Bronchial epithelial cell (primary cell): ENCODE measurements at regions not wholly inside any gene's neighbourhood (a gene's known extent, or its start where the extent isn't known, plus 50 kb on each side); places are given as distances from the start of the nearest gene placed in this dataset.

Experiments
- DNase-seq: peaks from one replicate; pipeline ENCODE4 v3.0.0-alpha.2; 2010; ENCODE audit warnings: low read depth
- FAIRE-seq: peaks from 2 replicates; lab custom pipeline; 2011; peaks lifted over from hg19 to GRCh38; lab: Jason Lieb, UNC
- H3K27me3 ChIP-seq: 2 replicates; pipeline ENCODE4 v1.5.1; 2011; ENCODE audit warnings: low read length; ENCODE audit not compliant: control insufficient read depth, insufficient read depth
- H3K36me3 ChIP-seq: 2 replicates; pipeline ENCODE4 v1.5.1; 2011; ENCODE audit warnings: low read length; ENCODE audit not compliant: control insufficient read depth, insufficient read depth
- H3K4me3 ChIP-seq: 2 replicates; pipeline ENCODE4 v1.5.1; 2011; ENCODE audit warnings: mild to moderate bottlenecking, low read depth, low read length, control low read depth
- TF ChIP-seq, protein P1 (sequence below): IDR thresholded peaks from 2 replicates; pipeline ENCODE4 v1.5.1; 2011; ENCODE audit warnings: mild to moderate bottlenecking, moderate library complexity, low read length, control low read depth, inconsistent platforms; ENCODE audit not compliant: insufficient read depth, severe bottlenecking

DNA sequence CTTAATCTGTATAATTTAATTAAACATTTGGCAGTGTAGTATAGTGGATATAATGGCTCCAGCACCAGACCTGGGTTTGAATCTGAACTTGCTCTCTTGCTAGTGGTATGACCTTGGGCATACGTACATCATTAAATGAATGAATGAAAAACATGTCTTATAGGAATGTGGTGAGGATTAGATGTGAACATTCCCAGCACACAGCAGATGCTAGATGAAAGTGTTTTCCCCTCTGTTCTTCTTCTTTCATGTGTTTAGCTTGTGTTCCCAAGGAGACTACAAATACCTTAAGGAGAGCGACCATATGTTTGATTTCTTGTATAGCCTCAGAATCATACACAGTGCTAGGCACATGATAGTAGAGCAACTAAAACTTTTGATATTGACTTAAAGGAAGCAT lies 56.5 kb downstream of the CT47B1 start:
- no peaks in the 10 kb centered on the region for H3K27me3 ChIP-seq
- DNase-seq = no peak
- H3K36me3 ChIP-seq = no peaks in the 10 kb centered on the region
- TF ChIP-seq, protein P1, sequence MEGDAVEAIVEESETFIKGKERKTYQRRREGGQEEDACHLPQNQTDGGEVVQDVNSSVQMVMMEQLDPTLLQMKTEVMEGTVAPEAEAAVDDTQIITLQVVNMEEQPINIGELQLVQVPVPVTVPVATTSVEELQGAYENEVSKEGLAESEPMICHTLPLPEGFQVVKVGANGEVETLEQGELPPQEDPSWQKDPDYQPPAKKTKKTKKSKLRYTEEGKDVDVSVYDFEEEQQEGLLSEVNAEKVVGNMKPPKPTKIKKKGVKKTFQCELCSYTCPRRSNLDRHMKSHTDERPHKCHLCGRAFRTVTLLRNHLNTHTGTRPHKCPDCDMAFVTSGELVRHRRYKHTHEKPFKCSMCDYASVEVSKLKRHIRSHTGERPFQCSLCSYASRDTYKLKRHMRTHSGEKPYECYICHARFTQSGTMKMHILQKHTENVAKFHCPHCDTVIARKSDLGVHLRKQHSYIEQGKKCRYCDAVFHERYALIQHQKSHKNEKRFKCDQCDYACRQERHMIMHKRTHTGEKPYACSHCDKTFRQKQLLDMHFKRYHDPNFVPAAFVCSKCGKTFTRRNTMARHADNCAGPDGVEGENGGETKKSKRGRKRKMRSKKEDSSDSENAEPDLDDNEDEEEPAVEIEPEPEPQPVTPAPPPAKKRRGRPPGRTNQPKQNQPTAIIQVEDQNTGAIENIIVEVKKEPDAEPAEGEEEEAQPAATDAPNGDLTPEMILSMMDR = no peak
- FAIRE-seq = no peak
- H3K4me3 ChIP-seq = no peak overlapping the region

DNA sequence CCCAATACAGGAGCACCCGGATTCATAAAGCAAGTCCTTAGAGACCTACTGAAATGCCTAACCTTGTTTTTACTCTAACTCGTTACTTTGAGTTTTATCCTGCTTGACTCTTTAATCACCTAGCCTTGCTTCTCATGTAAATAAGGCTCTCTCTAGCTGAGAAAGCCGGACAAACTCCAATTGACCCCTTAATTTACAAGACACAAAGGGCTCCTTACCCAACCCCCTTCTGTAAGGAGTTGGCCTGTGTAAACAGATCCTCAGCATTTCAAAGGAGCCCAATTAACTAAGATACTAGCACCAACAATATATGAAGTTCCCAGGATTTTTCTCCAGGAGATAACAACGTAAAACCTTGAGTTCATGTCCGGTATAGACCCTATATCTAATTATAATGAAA lies 61.7 kb downstream of the CT47B1 start:
- DNase-seq (no peak), FAIRE-seq (no peak)
- Histone ChIP-seq H3K4me3 (no peak overlapping the region), H3K27me3 (no peaks in the 10 kb centered on the region), H3K36me3 (no peaks in the 10 kb centered on the region)
- TF ChIP-seq, protein P1 = no peak

DNA sequence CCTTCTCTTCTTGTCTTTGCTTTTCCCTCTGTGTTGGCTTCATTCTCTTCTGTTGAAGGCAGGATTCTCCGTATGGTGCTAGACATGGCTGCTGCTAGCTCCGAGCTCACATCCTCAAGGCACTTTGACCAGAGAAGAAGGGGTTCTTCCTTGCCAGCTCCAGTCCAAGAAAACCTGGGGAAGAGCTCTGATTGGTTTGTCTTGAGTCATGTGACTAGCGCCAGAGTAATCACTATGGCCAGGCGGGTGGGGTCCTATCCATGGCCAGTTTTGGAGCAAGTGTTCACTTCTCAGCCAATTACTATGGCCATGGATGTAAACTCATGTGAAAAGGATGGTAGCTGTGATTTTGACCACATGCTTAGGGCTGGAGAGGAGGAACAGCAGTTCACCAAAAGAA lies 74.2 kb downstream of the CT47B1 start:
- Histone ChIP-seq H3K36me3 (no peaks in the 10 kb centered on the region), H3K27me3 (no peaks in the 10 kb centered on the region), H3K4me3 (no peak overlapping the region)
- no peak for DNase-seq
- TF ChIP-seq, protein P1 = no peak
- FAIRE-seq = no peak

DNA sequence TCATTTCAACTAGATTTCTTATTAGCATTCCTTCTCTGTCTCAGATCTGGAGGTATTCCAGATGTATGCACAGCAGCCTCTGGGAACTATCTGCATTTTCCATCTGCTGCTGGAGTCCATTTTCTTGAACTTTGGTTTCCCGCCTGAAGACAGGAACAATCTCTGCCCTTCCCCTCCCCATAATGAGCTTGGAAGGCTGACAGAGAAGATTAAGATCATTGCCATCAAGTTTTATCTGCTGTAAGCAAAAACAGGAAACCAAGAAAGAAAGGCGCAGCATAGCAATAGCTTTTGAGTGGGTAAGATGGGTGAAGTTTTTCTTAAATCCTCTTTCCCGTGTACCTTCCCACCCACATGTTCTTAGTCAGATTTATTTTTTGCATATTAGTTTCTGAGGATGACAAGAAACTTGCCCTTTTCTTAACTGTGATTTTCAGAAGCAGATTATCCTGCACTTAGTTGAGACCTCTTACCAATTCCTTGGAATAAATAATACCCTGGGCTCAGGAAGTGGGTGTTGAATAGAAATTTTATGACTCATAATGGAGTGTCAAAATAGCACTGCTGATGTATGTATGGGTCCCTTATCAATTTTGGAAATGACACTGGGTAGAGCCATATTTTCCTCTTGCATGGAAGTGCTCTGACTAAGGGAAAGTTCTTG lies 78.3 kb downstream of the CT47B1 start:
- H3K4me3 ChIP-seq = no peak overlapping the region
- H3K27me3 ChIP-seq = no peaks in the 10 kb centered on the region
- DNase-seq (peak; percentile 21), FAIRE-seq (no peak)
- TF ChIP-seq, protein P1 = no peak
- no peaks in the 10 kb centered on the region for H3K36me3 ChIP-seq

DNA sequence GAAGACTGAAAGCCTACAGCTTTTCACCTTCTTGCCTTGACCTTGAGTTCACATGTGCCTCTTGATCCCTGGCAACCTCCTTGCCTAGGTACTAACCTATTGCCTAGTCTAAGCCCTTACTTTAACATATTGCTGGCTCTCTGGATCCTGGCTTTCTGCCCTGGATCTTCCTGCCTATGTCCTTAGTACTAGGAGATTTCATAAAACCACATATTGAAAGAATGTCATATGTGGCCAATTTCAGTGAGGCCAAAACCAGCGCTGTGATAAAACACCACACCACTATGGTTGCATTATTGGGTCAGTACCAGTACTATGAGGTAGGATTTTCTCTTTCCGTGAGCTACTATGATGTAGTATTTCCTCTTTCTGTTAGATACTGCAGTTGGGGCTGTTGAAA lies 80.4 kb downstream of the CT47B1 start:
- Histone ChIP-seq H3K4me3 (no peak overlapping the region), H3K27me3 (no peaks in the 10 kb centered on the region), H3K36me3 (no peaks in the 10 kb centered on the region)
- TF ChIP-seq, protein P1 = no peak
- FAIRE-seq (no peak), DNase-seq (no peak)

DNA sequence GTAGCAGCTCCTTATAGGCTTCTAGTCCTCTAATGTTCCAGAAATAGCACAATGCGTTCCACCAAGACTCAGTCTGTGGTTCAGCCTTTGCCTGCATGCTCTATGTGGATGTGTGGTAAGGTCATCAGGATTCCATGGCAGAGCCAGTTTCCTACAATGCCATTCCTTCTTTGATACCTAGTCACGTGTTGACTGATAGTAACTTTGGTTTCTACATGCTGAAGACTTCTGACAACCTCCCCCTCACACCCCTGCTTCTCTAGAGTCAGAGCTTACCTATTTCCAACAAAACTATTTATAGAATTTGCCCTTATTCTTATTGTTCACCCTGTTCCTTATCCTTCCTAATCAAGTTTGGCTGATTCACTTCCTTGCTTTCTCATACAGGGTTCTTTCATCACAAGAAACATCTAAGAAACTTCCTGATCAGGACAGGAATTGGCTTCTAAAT lies 81.1 kb downstream of the CT47B1 start:
- DNase-seq = peak; percentile 72
- no peak for FAIRE-seq
- TF ChIP-seq, protein P1 = no peak

More for the DNA sequence above, 81.1 kb downstream of the CT47B1 start:
- Histone ChIP-seq H3K36me3 (no peaks in the 10 kb centered on the region), H3K4me3 (no peak overlapping the region), H3K27me3 (no peaks in the 10 kb centered on the region)
